ENCODE measurements at regions not wholly inside any gene's neighbourhood (a gene's known extent, or its start where the extent isn't known, plus 50 kb on each side); places are given as distances from the start of the nearest gene placed in this dataset.

DNA sequence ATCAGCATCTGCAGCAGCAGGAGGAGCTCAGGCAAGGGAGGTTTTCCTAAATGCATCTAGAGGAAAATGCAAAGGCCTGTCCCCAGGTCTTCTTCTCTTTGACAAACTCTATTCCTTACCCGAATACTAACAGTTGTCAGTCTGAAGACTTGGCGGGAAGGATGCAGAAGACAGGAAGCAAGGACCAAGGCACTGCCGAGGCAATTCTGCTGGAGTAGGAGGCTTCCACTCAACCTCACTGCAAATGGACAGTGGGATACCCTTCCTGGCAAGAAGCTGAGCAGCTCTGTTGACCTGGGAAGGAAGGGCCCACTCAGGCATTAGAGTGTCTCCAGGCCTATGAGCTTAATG lies 373.0 kb downstream of the CCSER2 start:
- TF ChIP-seq POLR2AphosphoS5 (IDR thresholded peaks at IDR 0.05; ENCODE audit: low read depth) (no peak), CTCF (conservative IDR thresholded peaks at IDR 0.05; ENCODE audit: low read depth in 2 of 2) (no peak), EZH2phosphoT487 (IDR thresholded peaks at IDR 0.05; ENCODE audit: unreplicated experiment) (no peak), EZH2 (IDR thresholded peaks at IDR 0.05; ENCODE audit: low read depth, unreplicated experiment) (no peak), CREB1 (CRISPR knock-in tag; IDR thresholded peaks at IDR 0.05; ENCODE audit: low read depth) (no peak), REST (IDR thresholded peaks at IDR 0.05; ENCODE audit: unreplicated experiment) (no peak), NANOG (IDR thresholded peaks at IDR 0.05; ENCODE audit: borderline replicate concordance) (no peak), JUNB (IDR thresholded peaks at IDR 0.05; ENCODE audit: unreplicated experiment) (no peak), ZNF331 (CRISPR knock-in tag; IDR thresholded peaks at IDR 0.05; ENCODE audit: low read depth) (no peak), STAT1 (IDR thresholded peaks at IDR 0.05; ENCODE audit: unreplicated experiment) (no peak)
- TF ChIP-seq, protein P1, sequence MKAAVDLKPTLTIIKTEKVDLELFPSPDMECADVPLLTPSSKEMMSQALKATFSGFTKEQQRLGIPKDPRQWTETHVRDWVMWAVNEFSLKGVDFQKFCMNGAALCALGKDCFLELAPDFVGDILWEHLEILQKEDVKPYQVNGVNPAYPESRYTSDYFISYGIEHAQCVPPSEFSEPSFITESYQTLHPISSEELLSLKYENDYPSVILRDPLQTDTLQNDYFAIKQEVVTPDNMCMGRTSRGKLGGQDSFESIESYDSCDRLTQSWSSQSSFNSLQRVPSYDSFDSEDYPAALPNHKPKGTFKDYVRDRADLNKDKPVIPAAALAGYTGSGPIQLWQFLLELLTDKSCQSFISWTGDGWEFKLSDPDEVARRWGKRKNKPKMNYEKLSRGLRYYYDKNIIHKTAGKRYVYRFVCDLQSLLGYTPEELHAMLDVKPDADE (IDR thresholded peaks at IDR 0.05), result no peak

All from GM23338 (cell line).